ENCODE measurements at regions not wholly inside any gene's neighbourhood (a gene's known extent, or its start where the extent isn't known, plus 50 kb on each side); places are given as distances from the start of the nearest gene placed in this dataset.

- no peak for TF ChIP-seq NR2C2 (IDR thresholded peaks at IDR 0.05; ENCODE audit: borderline replicate concordance, control insufficient read depth, insufficient read length, low read depth)
- no peak for TF ChIP-seq CEBPZ (IDR thresholded peaks at IDR 0.05; ENCODE audit: low read depth, low read length)
- peak; percentile 64 for TF ChIP-seq MTA2 (IDR thresholded peaks at IDR 0.05; ENCODE audit: low read depth)
- TF ChIP-seq HCFC1 (IDR thresholded peaks at IDR 0.05; ENCODE audit: low read length) = no peak
- no peak for TF ChIP-seq MYB (IDR thresholded peaks at IDR 0.05; ENCODE audit: borderline replicate concordance, low read depth, low read length)
- TF ChIP-seq HDAC2 (IDR thresholded peaks at IDR 0.05) = no peak
- TF ChIP-seq CHD4 (IDR thresholded peaks at IDR 0.05) = no peak
- TF ChIP-seq E2F8 (IDR thresholded peaks at IDR 0.05; ENCODE audit: low read depth, partially characterized antibody) = no peak
- no peak for TF ChIP-seq CHD2 (IDR thresholded peaks at IDR 0.05; ENCODE audit: borderline replicate concordance, low read depth, low read length)
- no peak for TF ChIP-seq SMC3 (IDR thresholded peaks at IDR 0.05; ENCODE audit: borderline replicate concordance, low read length)
- TF ChIP-seq CTCF (IDR thresholded peaks at IDR 0.05 in 2 of 3, conservative IDR thresholded peaks at IDR 0.05 in 1 of 3; ENCODE audit: control insufficient read depth in 2 of 3, extremely low read depth in 1 of 3, insufficient read depth in 1 of 3, low read depth in 3 of 3, low read length in 3 of 3) = no peak
- no peak for TF ChIP-seq RBBP5 (conservative IDR thresholded peaks at IDR 0.05)
- no peak for TF ChIP-seq ZZZ3 (IDR thresholded peaks at IDR 0.05; ENCODE audit: control insufficient read depth, insufficient read length, low read depth)
- no peak for TF ChIP-seq ZNF207 (IDR thresholded peaks at IDR 0.05; ENCODE audit: borderline replicate concordance)
- TF ChIP-seq SMAD1 (IDR thresholded peaks at IDR 0.05; ENCODE audit: low read depth, partially characterized antibody) = peak; percentile 92
- TF ChIP-seq DPF2 (IDR thresholded peaks at IDR 0.05) = no peak
- no peak for TF ChIP-seq ZBTB33 (IDR thresholded peaks at IDR 0.05)
- TF ChIP-seq POLR2AphosphoS5 (IDR thresholded peaks at IDR 0.05; ENCODE audit: low read length) = no peak
- TF ChIP-seq BACH1 (IDR thresholded peaks at IDR 0.05; ENCODE audit: borderline replicate concordance) = no peak
These were observed 50.7 kb upstream of the VLDLR start (continued) for GRCh38 chr9:2570615-2571479.
